H1 (cell line): ENCODE measurements at regions not wholly inside any gene's neighbourhood (a gene's known extent, or its start where the extent isn't known, plus 50 kb on each side); places are given as distances from the start of the nearest gene placed in this dataset.
A peak's percentile ranks its signal among the peaks of the same experiment; 100 is the strongest.

ENCODE experiments used
- CTCF ChIA-PET: fragments of 300-600 bp; sonication (Branson Sonifier 250); formaldehyde crosslinking; loops from one replicate; lab custom pipeline; 2021; ENCODE audit not compliant: partially characterized antibody; lab: Charles Lee
- POLR2A ChIA-PET: fragments of 300-600 bp; sonication (Branson Sonifier 250); formaldehyde crosslinking; loops from one replicate; lab custom pipeline; 2021; ENCODE audit warnings: inconsistent platforms; ENCODE audit not compliant: partially characterized antibody; lab: Charles Lee
- DNase-seq, 2 experiments: peaks; one replicate each; pipeline versions ENCODE4 v3.0.0 to v3.0.0-alpha.2; 2010 to 2022; ENCODE audit warnings: low spot score in 2 of 2, low read depth in 1 of 2, mixed read lengths in 1 of 2
- FAIRE-seq: peaks from 2 replicates; lab custom pipeline; 2011; peaks lifted over from hg19 to GRCh38; lab: Jason Lieb, UNC
- H2AFZ ChIP-seq: 2 replicates; pipeline ENCODE4 v1.8.1; 2012; ENCODE audit warnings: low read length, inconsistent platforms
- H2AK5ac ChIP-seq: 2 replicates; pipeline ENCODE4 v1.6.1; 2013; ENCODE audit warnings: low read depth, low read length
- H2BK120ac ChIP-seq: replicated peaks from 2 replicates; pipeline ENCODE3; 2013; ENCODE audit warnings: low read depth, low read length, inconsistent platforms
- H2BK12ac ChIP-seq: 2 replicates; pipeline ENCODE4 v1.6.1; 2013; ENCODE audit warnings: low read depth, low read length
- H2BK15ac ChIP-seq: 2 replicates; pipeline ENCODE4 v1.6.1; 2013; ENCODE audit warnings: low read length
- H2BK20ac ChIP-seq: 2 replicates; pipeline ENCODE4 v1.6.1; 2013; ENCODE audit warnings: low read length
- H2BK5ac ChIP-seq: 2 replicates; pipeline ENCODE4 v1.6.1; 2013; ENCODE audit warnings: low read depth, low read length
- H3K14ac ChIP-seq: 2 replicates; pipeline ENCODE4 v1.6.1; 2013; ENCODE audit warnings: inconsistent platforms; ENCODE audit not compliant: insufficient read length
- H3K18ac ChIP-seq: 2 replicates; pipeline ENCODE4 v1.6.1; 2013; ENCODE audit warnings: low read length; ENCODE audit errors: extremely low read depth
- H3K23ac ChIP-seq: 2 replicates; pipeline ENCODE4 v1.6.1; 2013; ENCODE audit warnings: inconsistent platforms; ENCODE audit not compliant: insufficient read length
- H3K23me2 ChIP-seq: 2 replicates; pipeline ENCODE4 v1.6.1; 2013; ENCODE audit warnings: low read depth, low read length
- H3K27ac ChIP-seq: 2 replicates; pipeline ENCODE4 v1.6.1; 2011; ENCODE audit warnings: low read depth, low read length, inconsistent platforms
- H3K27me3 ChIP-seq, 4 experiments: replicated peaks in 1 of 4; 1 replicate in 1 of 4; 2 replicates in 3 of 4; pipeline versions ENCODE4 v1.6.1 to v1.8.1; 2011 to 2013; ENCODE audit warnings: low read length in 3 of 4, mild to moderate bottlenecking in 3 of 4, inconsistent platforms in 2 of 4, mixed read lengths in 2 of 4, moderate library complexity in 1 of 4; ENCODE audit not compliant: control insufficient read depth in 3 of 4, insufficient read depth in 3 of 4; ENCODE audit errors: extremely low read depth in 1 of 4
- H3K36me3 ChIP-seq, 4 experiments: 2 replicates each; pipeline versions ENCODE4 v1.6.1 to v1.8.1; 2011 to 2013; ENCODE audit warnings: mild to moderate bottlenecking in 4 of 4, low read length in 3 of 4, moderate library complexity in 2 of 4, control low read depth in 1 of 4, inconsistent platforms in 1 of 4; ENCODE audit not compliant: insufficient read depth in 4 of 4, control insufficient read depth in 2 of 4
- H3K4ac ChIP-seq: replicated peaks from 2 replicates; pipeline ENCODE3; 2013; ENCODE audit warnings: low read length, low read depth, mixed read lengths, inconsistent platforms; ENCODE audit not compliant: insufficient read length
- H3K4me1 ChIP-seq, 4 experiments: replicated peaks in 1 of 4; 1 replicate in 1 of 4; 2 replicates in 3 of 4; pipeline versions ENCODE4 v1.6.1 to v1.8.1; 2011 to 2013; ENCODE audit warnings: low read length in 3 of 4, inconsistent platforms in 2 of 4, mixed read lengths in 1 of 4; ENCODE audit not compliant: insufficient read depth in 4 of 4, control insufficient read depth in 3 of 4
- H3K4me2 ChIP-seq, 2 experiments: 2 replicates each; pipeline versions ENCODE4 v1.6.1 to v1.8.1; 2011 to 2013; ENCODE audit warnings: low read depth in 2 of 2, low read length in 2 of 2, control low read depth in 1 of 2, inconsistent platforms in 1 of 2, mild to moderate bottlenecking in 1 of 2; ENCODE audit not compliant: insufficient read depth in 1 of 2
- H3K4me3 ChIP-seq, 4 experiments: fragments of 200-600, 300-600 bp in 1 of 4; sonication (generic), shearing (Covaris generic), sonication (Bioruptor Twin) in 1 of 4; 2 replicates each; pipeline versions ENCODE4 v1.5.1 to v1.8.1; 2011 to 2016; ENCODE audit warnings: low read length in 4 of 4, low read depth in 3 of 4, control low read depth in 2 of 4, inconsistent platforms in 2 of 4, mild to moderate bottlenecking in 2 of 4, mixed read lengths in 1 of 4, moderate library complexity in 1 of 4; ENCODE audit not compliant: insufficient read depth in 2 of 4; ENCODE audit errors: extremely low read depth in 1 of 4
- H3K56ac ChIP-seq: replicated peaks from 2 replicates; pipeline ENCODE3; 2013; ENCODE audit warnings: low read depth, mild to moderate bottlenecking, mixed read lengths, low read length, inconsistent platforms; ENCODE audit not compliant: insufficient read length
- H3K79me1 ChIP-seq: 2 replicates; pipeline ENCODE4 v1.6.1; 2013; ENCODE audit warnings: low read depth, low read length, control low read depth
- H3K79me2 ChIP-seq, 2 experiments: 2 replicates each; pipeline versions ENCODE4 v1.6.1 to v1.8.1; 2012 to 2013; ENCODE audit warnings: low read length in 2 of 2, mild to moderate bottlenecking in 2 of 2, inconsistent platforms in 1 of 2; ENCODE audit not compliant: insufficient read depth in 2 of 2, control insufficient read depth in 1 of 2
- H3K9ac ChIP-seq, 4 experiments: replicated peaks in 1 of 4; 1 replicate in 1 of 4; 2 replicates in 3 of 4; pipeline versions ENCODE4 v1.6.1 to v1.8.1; 2011 to 2013; ENCODE audit warnings: low read depth in 3 of 4, low read length in 3 of 4, control low read depth in 2 of 4, mild to moderate bottlenecking in 2 of 4, moderate library complexity in 2 of 4, inconsistent platforms in 1 of 4; ENCODE audit errors: extremely low read depth in 1 of 4
- H3K9me3 ChIP-seq, 2 experiments: 2 replicates each; pipeline versions ENCODE4 v1.6.1 to v1.8.1; 2012 to 2013; ENCODE audit warnings: mild to moderate bottlenecking in 2 of 2, moderate library complexity in 2 of 2, control low read depth in 1 of 2, inconsistent platforms in 1 of 2, low read depth in 1 of 2, low read length in 1 of 2, mixed read lengths in 1 of 2; ENCODE audit not compliant: insufficient read depth in 2 of 2
- H4K20me1 ChIP-seq, 2 experiments: replicated peaks in 1 of 2; 2 replicates each; pipeline versions ENCODE3 to v1.8.1; 2011 to 2013; ENCODE audit warnings: inconsistent platforms in 2 of 2, low read length in 2 of 2, mild to moderate bottlenecking in 1 of 2; ENCODE audit not compliant: insufficient read depth in 2 of 2, control insufficient read depth in 1 of 2
- H4K5ac ChIP-seq: 2 replicates; pipeline ENCODE4 v1.6.1; 2013; ENCODE audit warnings: low read length, low read depth, mixed read lengths, inconsistent platforms; ENCODE audit not compliant: insufficient read length
- H4K8ac ChIP-seq: 2 replicates; pipeline ENCODE4 v1.8.0; 2013; ENCODE audit warnings: mild to moderate bottlenecking, moderate library complexity, low read length, inconsistent platforms; ENCODE audit not compliant: insufficient read depth; ENCODE audit errors: extremely low read depth
- H4K91ac ChIP-seq: replicated peaks from 2 replicates; pipeline ENCODE3; 2013; ENCODE audit warnings: low read length, mixed read lengths, inconsistent platforms; ENCODE audit not compliant: insufficient read length
- CEBPB ChIP-seq: IDR thresholded peaks from 2 replicates; pipeline ENCODE4 v1.6.1; 2012; ENCODE audit warnings: low read depth, low read length
- CHD1 ChIP-seq: IDR thresholded peaks from 2 replicates; pipeline ENCODE4 v1.6.1; 2012; ENCODE audit warnings: low read depth, low read length, improper control_type of control experiment
- CREB1 ChIP-seq: IDR thresholded peaks from 2 replicates; pipeline ENCODE4 v1.6.1; 2012; ENCODE audit warnings: inconsistent platforms
- E2F6 ChIP-seq: IDR thresholded peaks from 2 replicates; pipeline ENCODE4 v1.6.1; 2012; ENCODE audit warnings: inconsistent platforms
- EGR1 ChIP-seq: IDR thresholded peaks from 2 replicates; pipeline ENCODE4 v1.6.1; 2011; ENCODE audit warnings: low read depth, low read length, borderline replicate concordance
- EZH2 ChIP-seq: fragments of 200-600 bp; sonication (generic); IDR thresholded peaks from 2 replicates; pipeline ENCODE4 v1.7.1; 2012; ENCODE audit warnings: low read depth, mild to moderate bottlenecking, moderate library complexity, low read length, inconsistent platforms; ENCODE audit not compliant: severe bottlenecking
- GTF2F1 ChIP-seq: IDR thresholded peaks from 2 replicates; pipeline ENCODE4 v1.6.1; 2012; ENCODE audit warnings: low read depth, low read length, improper control_type of control experiment, borderline replicate concordance
- HDAC2 ChIP-seq, 2 experiments: fragments of 300-600 bp in 1 of 2; sonication (generic) in 1 of 2; IDR thresholded peaks; 2 replicates each; pipeline ENCODE4 v1.6.1; 2011 to 2012; ENCODE audit warnings: low read depth in 2 of 2, low read length in 2 of 2, mild to moderate bottlenecking in 2 of 2, moderate library complexity in 2 of 2, borderline replicate concordance in 1 of 2, inconsistent platforms in 1 of 2
- KDM5A ChIP-seq: fragments of 200-600 bp; IDR thresholded peaks from 2 replicates; pipeline ENCODE4 v1.7.1; 2012; ENCODE audit warnings: mild to moderate bottlenecking, low read length, inconsistent platforms, mixed read lengths
- NRF1 ChIP-seq: IDR thresholded peaks from 2 replicates; pipeline ENCODE4 v1.6.1; 2011; ENCODE audit warnings: mild to moderate bottlenecking, low read depth, low read length, improper control_type of control experiment
- RFX5 ChIP-seq: IDR thresholded peaks from 2 replicates; pipeline ENCODE4 v1.6.1; 2011; ENCODE audit warnings: low read depth, low read length, improper control_type of control experiment, borderline replicate concordance
- RNF2 ChIP-seq: fragments of 200-900, 300-1000 bp; sonication (generic); IDR thresholded peaks from 2 replicates; pipeline ENCODE4 v1.7.1; 2016; ENCODE audit warnings: borderline replicate concordance, low read depth, mild to moderate bottlenecking, antibody characterized with exemption, low read length; ENCODE audit not compliant: poor library complexity, severe bottlenecking; ENCODE audit errors: missing control alignments
- SAP30 ChIP-seq: fragments of 300-600 bp; sonication (generic); IDR thresholded peaks from 2 replicates; pipeline ENCODE4 v1.7.1; 2012; ENCODE audit warnings: low read length, moderate library complexity, mild to moderate bottlenecking, inconsistent platforms; ENCODE audit not compliant: insufficient read depth, insufficient replicate concordance
- TAF1 ChIP-seq: IDR thresholded peaks from 2 replicates; pipeline ENCODE4 v1.6.1; 2011; ENCODE audit warnings: mild to moderate bottlenecking, low read depth, low read length
- WGBS, 2 experiments: shearing (Covaris generic) in 1 of 2; methylation state at CpG; one replicate each; pipeline versions ENCODE4 v1.1.6 to v1.1.7; 2013 to 2015; ENCODE audit warnings: low lambda C conversion rate in 2 of 2, mixed read lengths in 2 of 2, inconsistent platforms in 1 of 2, low coverage in 1 of 2, missing lambda C conversion rate in 1 of 2; ENCODE audit not compliant: insufficient replicate concordance in 2 of 2, insufficient coverage in 1 of 2, insufficient read length in 1 of 2; ENCODE audit errors: extremely low coverage in 1 of 2, missing lambda C conversion rate in 1 of 2; 5-methylcytosine and 5-hydroxymethylcytosine counted together

- Histone ChIP-seq H2BK12ac (peak overlapping the region; percentile 23; the same call in 1 of the 2 replicates), H3K9me3 (peaks cover 16 to 28% of the 10 kb centered on the region in 2 experiments), H3K56ac (no peak overlapping the region), H2BK20ac (peak overlapping the region; percentile 77), H2AK5ac (no peak overlapping the region), H2BK120ac (peak overlapping the region; percentile 60), H3K23me2 (no peaks in the 10 kb centered on the region; the same call in none of the 2 replicates), H3K27me3 (no peaks in the 10 kb centered on the region), H4K91ac (peak overlapping the region; percentile 41), H3K79me1 (no peaks in the 10 kb centered on the region), H3K27ac (no peak overlapping the region), H3K18ac (no peak overlapping the region), H4K20me1 (no peaks in the 10 kb centered on the region), H3K4me2 (no peak overlapping the region), H3K36me3 (peaks cover 0 to 13% (median 3%) of the 10 kb centered on the region in 4 experiments; a peak in 3 of 8 replicates), H3K4me3 (no peak overlapping the region), H2BK5ac (no peak overlapping the region), H2AFZ (no peak overlapping the region), H3K79me2 (no peaks in the 10 kb centered on the region), H3K9ac (no peak overlapping the region), H4K5ac (no peak overlapping the region), H3K23ac (no peak overlapping the region), H2BK15ac (no peak overlapping the region), H3K14ac (no peak overlapping the region), H4K8ac (no peak overlapping the region), H3K4ac (no peak overlapping the region), H3K4me1 (peaks cover 10 to 14% (median 11%) of the 10 kb centered on the region in 4 experiments; a peak in 5 of 7 replicates)
- ChIA-PET POLR2A (no interaction called here), CTCF (no interaction called here)
- DNase-seq (no peak), FAIRE-seq (no peak)
- WGBS, 2 experiments = 75% methylated on average over 1 of the region's 1 CpG; no CpG with 5 or more reads in 1 of the 2 experiments
- TF ChIP-seq SAP30 (no peak), RFX5 (no peak), TAF1 (no peak), HDAC2 (IDR thresholded peaks at IDR 0.05; ENCODE audit: borderline replicate concordance in 1 of 2, low read depth in 2 of 2, low read length in 2 of 2) (no peak), CHD1 (no peak), GTF2F1 (no peak), EZH2 (no peak), RNF2 (no peak), NRF1 (no peak), KDM5A (no peak), E2F6 (no peak), EGR1 (no peak), CREB1 (no peak), CEBPB (no peak)
These were observed 258.4 kb downstream of the CD83 start for GRCh38 chr6:14375930-14376329.
